AG10803 (cell line): ENCODE measurements at regions not wholly inside any gene's neighbourhood (a gene's known extent, or its start where the extent isn't known, plus 50 kb on each side); places are given as distances from the start of the nearest gene placed in this dataset.
A peak's percentile ranks its signal among the peaks of the same experiment; 100 is the strongest.

Experiments used
- DNase-seq: peaks from one replicate; pipeline ENCODE4 v3.0.0; 2010; ENCODE audit warnings: low read depth
- H3K4me3 ChIP-seq: 2 replicates; pipeline ENCODE4 v1.5.1; 2011; ENCODE audit warnings: mild to moderate bottlenecking, low read length, control low read depth
- CTCF ChIP-seq: conservative IDR thresholded peaks from 2 replicates; pipeline ENCODE4 v1.5.1; 2011; ENCODE audit warnings: mild to moderate bottlenecking, low read length, control low read depth, inconsistent platforms

- no peak for DNase-seq
- no peak for TF ChIP-seq CTCF
- H3K4me3 ChIP-seq, result no peak overlapping the region
Observed at GRCh38 chr10:44056967-44057805, 327.7 kb downstream of the CXCL12 start.

GRCh38 chr10:44056206-44056605 lies 328.7 kb downstream of the CXCL12 start:
- no peak overlapping the region for H3K4me3 ChIP-seq
- peak; percentile 8; the same call in 1 of the 2 replicates for TF ChIP-seq CTCF
- DNase-seq, result peak; percentile 33

GRCh38 chr10:44054046-44054445 lies 330.9 kb downstream of the CXCL12 start:
- no peak for DNase-seq
- no peak overlapping the region for H3K4me3 ChIP-seq
- TF ChIP-seq CTCF, result no peak

DNA sequence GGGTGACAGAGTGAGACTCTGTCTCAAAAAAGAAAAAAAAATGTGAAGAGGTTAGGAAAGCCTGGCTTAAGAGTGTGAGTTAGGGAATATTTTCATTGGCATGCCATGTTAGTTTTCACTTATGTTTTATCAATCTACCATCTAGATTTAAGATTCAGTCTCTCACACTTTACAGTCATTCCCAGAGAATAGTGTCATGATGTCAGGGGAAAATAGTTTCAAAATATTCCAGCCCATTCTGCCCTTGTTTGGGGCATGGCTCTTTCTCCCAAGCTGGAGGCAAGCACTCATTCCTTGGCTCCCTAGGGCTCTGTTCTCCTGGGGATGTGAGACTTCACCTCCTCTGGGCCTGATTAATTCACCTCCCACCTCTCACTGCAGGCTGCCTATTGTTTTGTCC lies 331.5 kb downstream of the CXCL12 start:
- no peak overlapping the region for H3K4me3 ChIP-seq
- no peak for DNase-seq
- TF ChIP-seq CTCF, result no peak

DNA sequence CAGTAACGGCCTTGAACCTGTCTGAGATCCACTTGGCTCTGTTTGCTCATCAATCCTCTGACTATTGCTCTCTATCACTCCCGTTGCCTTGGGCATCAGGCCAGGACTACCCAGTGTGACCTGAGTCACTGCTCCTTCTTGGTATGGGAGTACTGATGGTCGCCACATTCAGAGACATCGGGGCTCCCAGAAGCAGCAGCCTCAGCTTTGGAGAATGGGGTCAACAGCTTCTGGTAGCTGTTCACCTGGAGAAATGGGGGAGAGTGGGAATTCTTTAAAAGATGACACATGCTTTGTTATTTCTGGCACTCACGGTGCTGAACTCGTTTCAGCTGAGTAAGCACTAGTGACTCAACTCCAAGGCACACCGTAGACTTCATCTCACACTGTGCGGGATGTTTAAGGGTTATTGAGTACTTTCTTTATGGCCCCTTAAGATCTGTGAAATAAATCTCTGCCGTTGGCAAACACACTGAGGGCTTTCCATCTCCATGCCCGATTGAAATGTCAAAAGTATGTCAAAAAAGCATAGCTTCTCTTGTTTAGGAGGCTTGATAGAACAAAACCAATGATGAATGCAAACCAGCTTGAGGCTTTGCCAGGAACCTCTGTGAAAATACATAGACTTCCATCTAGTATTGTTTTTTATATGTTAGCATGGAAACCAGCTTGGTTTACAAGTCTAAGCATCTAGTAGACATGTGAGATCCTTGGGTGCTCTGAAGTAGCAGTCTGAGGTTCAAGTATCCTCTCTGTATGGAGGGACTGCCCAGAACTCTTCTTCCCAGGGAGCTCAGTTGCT lies 333.1 kb downstream of the CXCL12 start:
- TF ChIP-seq CTCF, result no peak
- peak; percentile 66 for DNase-seq
- H3K4me3 ChIP-seq, result no peak overlapping the region

GRCh38 chr10:44051091-44051490 lies 333.8 kb downstream of the CXCL12 start:
- no peak for TF ChIP-seq CTCF
- H3K4me3 ChIP-seq, result no peak overlapping the region
- no peak for DNase-seq
